ENCODE measurements at regions not wholly inside any gene's neighbourhood (a gene's known extent, or its start where the extent isn't known, plus 50 kb on each side); places are given as distances from the start of the nearest gene placed in this dataset.

GRCh38 chr2:111684611-111685010 lies 199.4 kb downstream of the ANAPC1 start:
- Histone ChIP-seq H3K9me3 (ENCODE audit: control extremely low read depth in 1 of 3, control insufficient read depth in 2 of 3, insufficient read depth in 1 of 3, low read length in 2 of 3) (no peaks in the 10 kb centered on the region), H3K9ac (ENCODE audit: low read length) (no peak overlapping the region), H3K79me2 (ENCODE audit: control insufficient read depth, insufficient read depth, low read length) (no peaks in the 10 kb centered on the region), H2AFZ (ENCODE audit: insufficient read depth, low read depth, low read length, poor library complexity, severe bottlenecking) (no peak overlapping the region), H3K27ac (ENCODE audit: low read length in 2 of 2) (no peak overlapping the region), H3K4me3 (ENCODE audit: control extremely low read depth in 1 of 5, extremely low read depth in 1 of 5, insufficient read depth in 1 of 5, low read depth in 2 of 5, low read length in 4 of 5) (no peak overlapping the region), H3K4me2 (replicated peaks; ENCODE audit: low read depth, low read length, poor library complexity, severe bottlenecking) (no peak overlapping the region), H4K20me1 (ENCODE audit: control insufficient read depth, insufficient read depth, low read length, poor library complexity, severe bottlenecking) (no peaks in the 10 kb centered on the region), H3K36me3 (replicated peaks in 1 of 2; ENCODE audit: control extremely low read depth in 1 of 2, control insufficient read depth in 1 of 2, extremely low read depth in 1 of 2, insufficient read depth in 2 of 2, low read length in 1 of 2) (no peaks in the 10 kb centered on the region), H3K4me1 (ENCODE audit: control insufficient read depth in 2 of 2, insufficient read depth in 2 of 2, low read length in 2 of 2) (no peaks in the 10 kb centered on the region), H3K27me3 (replicated peaks in 1 of 4; ENCODE audit: control extremely low read depth in 1 of 4, control insufficient read depth in 3 of 4, insufficient read depth in 4 of 4, low read length in 3 of 4) (no peaks in the 10 kb centered on the region)
- Mint-ChIP-seq H3K27me3 (no peaks in the 10 kb centered on the region), H3K4me3 (no peak overlapping the region), H3K4me1 (no peaks in the 10 kb centered on the region), H3K27ac (no peak overlapping the region), H3K9me3 (ENCODE audit: insufficient read depth) (no peaks in the 10 kb centered on the region)
- POLR2A ChIA-PET: no interaction called here
- CTCF ChIA-PET: no interaction called here
- no peak for DNase-seq
- 100% methylated on average over 1 of the region's 3 CpGs for WGBS (ENCODE audit: insufficient coverage)
- no peak for ATAC-seq (ENCODE audit: low read depth)
- intact Hi-C loops (cut with micrococcal nuclease): no loop called here
- no peak for TF ChIP-seq CTCF (IDR thresholded peaks at IDR 0.05)

DNA sequence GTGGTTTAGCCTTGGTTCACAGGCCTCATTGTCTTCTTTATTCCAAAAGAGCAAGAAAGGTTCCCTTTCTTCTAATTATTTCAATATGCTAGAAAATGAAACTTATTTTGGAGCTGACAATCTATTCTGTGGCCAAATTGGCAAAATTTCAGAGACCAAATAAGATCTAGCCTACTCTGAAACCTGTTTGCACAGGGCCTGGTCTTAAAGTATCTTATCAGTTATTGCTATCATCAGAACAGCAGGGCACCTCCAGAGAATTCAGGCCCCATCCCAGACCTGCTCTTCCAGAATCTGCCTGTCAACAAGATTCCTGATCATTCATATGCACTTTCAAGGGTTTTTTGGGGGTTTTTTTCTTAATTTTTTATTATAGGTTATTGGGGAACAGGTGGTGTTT lies 198.7 kb downstream of the ANAPC1 start:
- Histone ChIP-seq H3K4me2 (replicated peaks; ENCODE audit: low read depth, low read length, poor library complexity, severe bottlenecking) (no peak overlapping the region), H3K79me2 (ENCODE audit: control insufficient read depth, insufficient read depth, low read length) (no peaks in the 10 kb centered on the region), H3K4me1 (ENCODE audit: control insufficient read depth in 2 of 2, insufficient read depth in 2 of 2, low read length in 2 of 2) (no peaks in the 10 kb centered on the region), H3K27me3 (replicated peaks in 1 of 4; ENCODE audit: control extremely low read depth in 1 of 4, control insufficient read depth in 3 of 4, insufficient read depth in 4 of 4, low read length in 3 of 4) (no peaks in the 10 kb centered on the region), H2AFZ (ENCODE audit: insufficient read depth, low read depth, low read length, poor library complexity, severe bottlenecking) (no peak overlapping the region), H3K9ac (ENCODE audit: low read length) (no peak overlapping the region), H3K9me3 (ENCODE audit: control extremely low read depth in 1 of 3, control insufficient read depth in 2 of 3, insufficient read depth in 1 of 3, low read length in 2 of 3) (no peaks in the 10 kb centered on the region), H4K20me1 (ENCODE audit: control insufficient read depth, insufficient read depth, low read length, poor library complexity, severe bottlenecking) (no peaks in the 10 kb centered on the region), H3K36me3 (replicated peaks in 1 of 2; ENCODE audit: control extremely low read depth in 1 of 2, control insufficient read depth in 1 of 2, extremely low read depth in 1 of 2, insufficient read depth in 2 of 2, low read length in 1 of 2) (no peaks in the 10 kb centered on the region), H3K4me3 (ENCODE audit: control extremely low read depth in 1 of 5, extremely low read depth in 1 of 5, insufficient read depth in 1 of 5, low read depth in 2 of 5, low read length in 4 of 5) (no peak overlapping the region), H3K27ac (ENCODE audit: low read length in 2 of 2) (no peak overlapping the region)
- Mint-ChIP-seq H3K4me3 (no peak overlapping the region), H3K27ac (no peak overlapping the region), H3K9me3 (ENCODE audit: insufficient read depth) (no peaks in the 10 kb centered on the region), H3K4me1 (no peaks in the 10 kb centered on the region), H3K27me3 (no peaks in the 10 kb centered on the region)
- intact Hi-C loops (cut with micrococcal nuclease): no loop called here
- ATAC-seq (ENCODE audit: low read depth) (no peak), DNase-seq (no peak)
- POLR2A ChIA-PET: no interaction called here
- CTCF ChIA-PET: no interaction called here
- TF ChIP-seq EZH2 (IDR thresholded peaks at IDR 0.05; ENCODE audit: borderline replicate concordance, insufficient read depth, low read depth, low read length, poor library complexity, severe bottlenecking) (no peak), CTCF (IDR thresholded peaks at IDR 0.05) (no peak)
